Mesothelial cell of epicardium (in vitro differentiated cells): ENCODE measurements at regions not wholly inside any gene's neighbourhood (a gene's known extent, or its start where the extent isn't known, plus 50 kb on each side); places are given as distances from the start of the nearest gene placed in this dataset.

ENCODE experiments used
- DNase-seq, 2 experiments: peaks; one replicate each; pipeline ENCODE4 v3.0.0; 2021; ENCODE audit warnings: low spot score in 2 of 2; ENCODE audit not compliant: unreplicated experiment in 2 of 2
- H3K27ac Mint-ChIP-seq: 2 replicates; pipeline ENCODE4 v1.8.0; 2021; ENCODE audit warnings: mixed read lengths
- H3K27me3 Mint-ChIP-seq: 2 replicates; pipeline ENCODE4 v1.8.0; 2021; ENCODE audit warnings: low read depth, mixed read lengths
- H3K36me3 Mint-ChIP-seq: 2 replicates; pipeline ENCODE4 v1.8.0; 2021; ENCODE audit warnings: mixed read lengths
- H3K4me1 Mint-ChIP-seq: 2 replicates; pipeline ENCODE4 v1.8.0; 2021; ENCODE audit warnings: mixed read lengths
- H3K4me3 Mint-ChIP-seq: 2 replicates; pipeline ENCODE4 v1.8.0; 2021; ENCODE audit warnings: mild to moderate bottlenecking, moderate library complexity, mixed read lengths
- H3K9me3 Mint-ChIP-seq: 2 replicates; pipeline ENCODE4 v1.8.0; 2021; ENCODE audit warnings: mixed read lengths
- TF ChIP-seq, protein P1 (sequence below): fragments of 200-600 bp; sonication (generic); IDR thresholded peaks from one replicate; pipeline ENCODE4 v1.5.0; 2021; ENCODE audit warnings: antibody characterized with exemption; ENCODE audit not compliant: unreplicated experiment

- Mint-ChIP-seq H3K4me1 (peaks cover 7% of the 10 kb centered on the region), H3K4me3 (no peak overlapping the region), H3K27ac (no peak overlapping the region), H3K36me3 (no peaks in the 10 kb centered on the region), H3K27me3 (peaks cover 14% of the 10 kb centered on the region), H3K9me3 (no peaks in the 10 kb centered on the region)
- no peak for DNase-seq
- TF ChIP-seq, protein P1, sequence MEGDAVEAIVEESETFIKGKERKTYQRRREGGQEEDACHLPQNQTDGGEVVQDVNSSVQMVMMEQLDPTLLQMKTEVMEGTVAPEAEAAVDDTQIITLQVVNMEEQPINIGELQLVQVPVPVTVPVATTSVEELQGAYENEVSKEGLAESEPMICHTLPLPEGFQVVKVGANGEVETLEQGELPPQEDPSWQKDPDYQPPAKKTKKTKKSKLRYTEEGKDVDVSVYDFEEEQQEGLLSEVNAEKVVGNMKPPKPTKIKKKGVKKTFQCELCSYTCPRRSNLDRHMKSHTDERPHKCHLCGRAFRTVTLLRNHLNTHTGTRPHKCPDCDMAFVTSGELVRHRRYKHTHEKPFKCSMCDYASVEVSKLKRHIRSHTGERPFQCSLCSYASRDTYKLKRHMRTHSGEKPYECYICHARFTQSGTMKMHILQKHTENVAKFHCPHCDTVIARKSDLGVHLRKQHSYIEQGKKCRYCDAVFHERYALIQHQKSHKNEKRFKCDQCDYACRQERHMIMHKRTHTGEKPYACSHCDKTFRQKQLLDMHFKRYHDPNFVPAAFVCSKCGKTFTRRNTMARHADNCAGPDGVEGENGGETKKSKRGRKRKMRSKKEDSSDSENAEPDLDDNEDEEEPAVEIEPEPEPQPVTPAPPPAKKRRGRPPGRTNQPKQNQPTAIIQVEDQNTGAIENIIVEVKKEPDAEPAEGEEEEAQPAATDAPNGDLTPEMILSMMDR, result peak; percentile 81
Measured at GRCh38 chr14:60349663-60350365, 100.8 kb downstream of the PPM1A start.

- Mint-ChIP-seq H3K4me1 (peaks cover 7% of the 10 kb centered on the region), H3K27ac (no peak overlapping the region), H3K27me3 (peaks cover 14% of the 10 kb centered on the region), H3K9me3 (no peaks in the 10 kb centered on the region), H3K4me3 (no peak overlapping the region), H3K36me3 (no peaks in the 10 kb centered on the region)
- TF ChIP-seq, protein P1, result no peak
- no peak for DNase-seq
Measured at GRCh38 chr14:60350366-60350720, 101.3 kb downstream of the PPM1A start.

- H3K27me3 Mint-ChIP-seq, result peaks cover 13% of the 10 kb centered on the region
- H3K4me1 Mint-ChIP-seq, result peaks cover 18% of the 10 kb centered on the region
- H3K27ac Mint-ChIP-seq, result no peak overlapping the region
- no peaks in the 10 kb centered on the region for H3K36me3 Mint-ChIP-seq
- H3K4me3 Mint-ChIP-seq, result no peak overlapping the region
- no peaks in the 10 kb centered on the region for H3K9me3 Mint-ChIP-seq
- DNase-seq, result no peak
- TF ChIP-seq, protein P1, result no peak
Measured at GRCh38 chr14:60353420-60353819, 104.4 kb downstream of the PPM1A start.

GRCh38 chr14:60355768-60356167 lies 106.7 kb downstream of the PPM1A start:
- TF ChIP-seq, protein P1, result no peak
- Mint-ChIP-seq H3K9me3 (no peaks in the 10 kb centered on the region), H3K27ac (no peak overlapping the region), H3K27me3 (peaks cover 6% of the 10 kb centered on the region), H3K4me1 (peaks cover 11% of the 10 kb centered on the region), H3K36me3 (no peaks in the 10 kb centered on the region), H3K4me3 (no peak overlapping the region)
- DNase-seq, result no peak

GRCh38 chr14:60356386-60356785 lies 107.4 kb downstream of the PPM1A start:
- no peak for DNase-seq
- no peaks in the 10 kb centered on the region for H3K36me3 Mint-ChIP-seq
- TF ChIP-seq, protein P1, result no peak
- H3K27me3 Mint-ChIP-seq, result peaks cover 5% of the 10 kb centered on the region
- peaks cover 11% of the 10 kb centered on the region for H3K4me1 Mint-ChIP-seq
- H3K9me3 Mint-ChIP-seq, result no peaks in the 10 kb centered on the region
- no peak overlapping the region for H3K27ac Mint-ChIP-seq
- no peak overlapping the region for H3K4me3 Mint-ChIP-seq
